ENCODE measurements at regions not wholly inside any gene's neighbourhood (a gene's known extent, or its start where the extent isn't known, plus 50 kb on each side); places are given as distances from the start of the nearest gene placed in this dataset.
A peak's percentile ranks its signal among the peaks of the same experiment; 100 is the strongest.

DNA sequence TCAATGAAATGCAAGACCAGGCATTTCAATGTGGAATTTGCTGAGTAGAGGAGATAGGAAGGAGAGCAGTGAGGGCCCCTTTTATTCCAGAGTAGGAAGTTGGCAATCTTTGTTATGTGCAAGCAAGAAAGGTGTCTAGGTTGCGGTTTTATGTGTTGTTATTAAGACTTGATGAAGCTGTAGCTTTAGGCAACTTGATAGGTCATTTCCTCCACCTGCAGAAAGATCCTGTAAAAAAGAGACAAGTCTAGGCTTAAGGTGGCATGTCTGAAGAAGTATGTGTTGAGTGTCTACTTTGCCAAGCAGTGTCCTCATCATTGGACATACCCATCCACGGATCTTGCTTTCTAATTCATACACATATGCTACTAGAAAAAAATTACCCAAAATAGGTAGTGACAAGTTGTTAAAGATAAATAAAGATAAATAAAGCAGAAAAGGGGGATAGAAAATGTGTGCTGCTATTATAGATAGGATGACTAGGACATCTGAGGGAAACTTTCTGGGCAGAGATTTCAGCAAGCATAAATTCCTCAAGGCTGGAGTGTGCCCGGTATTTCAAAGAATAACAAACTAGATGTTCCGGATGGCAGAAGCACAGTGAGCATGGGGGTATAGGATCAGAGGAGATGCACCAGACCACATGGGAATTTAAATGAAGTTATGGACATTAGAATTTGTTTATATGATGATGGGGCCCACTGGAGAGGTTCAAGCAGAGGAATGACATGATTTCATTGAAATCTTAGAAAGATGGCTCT lies 335.0 kb downstream of the TGFB2 start:
- DNase-seq (ENCODE audit: low spot score): no peak

- no peak for DNase-seq (ENCODE audit: low spot score)
Observed at GRCh38 chr1:218683242-218683641, 338.1 kb downstream of the TGFB2 start.

DNA sequence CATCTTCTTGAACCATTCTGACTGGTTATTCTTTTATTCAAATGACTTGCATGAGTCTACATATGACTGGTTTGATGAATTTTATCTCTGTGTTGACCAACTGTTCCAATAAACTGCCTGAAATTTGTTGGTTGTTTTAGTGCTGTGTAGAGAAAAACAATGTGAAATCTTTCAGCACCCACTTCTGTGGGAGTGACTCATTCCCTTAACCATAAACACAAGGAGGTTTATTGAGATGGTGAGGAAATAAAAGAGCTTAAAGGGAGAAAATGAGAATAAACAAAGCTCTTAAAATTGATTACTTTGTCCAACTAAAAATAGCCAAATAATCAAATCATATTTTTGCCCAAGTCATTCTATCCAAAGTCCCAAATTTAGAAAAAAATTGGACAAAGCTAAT lies 341.1 kb downstream of the TGFB2 start:
- no peak for DNase-seq (ENCODE audit: low spot score)

- no peak for DNase-seq (ENCODE audit: low spot score)
Observed at GRCh38 chr1:218686761-218687160, 341.6 kb downstream of the TGFB2 start.

DNA sequence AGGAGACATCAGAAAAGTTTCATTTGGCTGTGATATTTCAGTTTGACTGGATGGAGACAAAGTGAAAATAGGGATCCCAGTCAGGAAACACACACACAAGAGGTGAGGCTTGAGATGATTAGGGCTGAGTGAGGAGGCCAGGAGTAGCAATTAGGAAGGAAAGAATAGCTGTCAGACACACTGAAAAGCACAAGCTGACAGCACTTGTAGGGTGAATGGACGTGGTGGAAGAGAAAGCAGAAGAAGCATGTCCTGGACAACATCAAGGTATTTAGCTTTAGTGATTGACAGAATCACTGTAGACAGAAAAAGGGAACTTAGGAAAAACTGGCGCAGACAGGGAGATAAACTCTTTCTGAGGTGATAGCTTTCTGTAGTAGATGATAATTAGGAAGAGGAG lies 347.7 kb downstream of the TGFB2 start:
- no peak for DNase-seq (ENCODE audit: low spot score)

- DNase-seq (ENCODE audit: low spot score): no peak
Observed at GRCh38 chr1:218693599-218693998, 348.5 kb downstream of the TGFB2 start.

DNA sequence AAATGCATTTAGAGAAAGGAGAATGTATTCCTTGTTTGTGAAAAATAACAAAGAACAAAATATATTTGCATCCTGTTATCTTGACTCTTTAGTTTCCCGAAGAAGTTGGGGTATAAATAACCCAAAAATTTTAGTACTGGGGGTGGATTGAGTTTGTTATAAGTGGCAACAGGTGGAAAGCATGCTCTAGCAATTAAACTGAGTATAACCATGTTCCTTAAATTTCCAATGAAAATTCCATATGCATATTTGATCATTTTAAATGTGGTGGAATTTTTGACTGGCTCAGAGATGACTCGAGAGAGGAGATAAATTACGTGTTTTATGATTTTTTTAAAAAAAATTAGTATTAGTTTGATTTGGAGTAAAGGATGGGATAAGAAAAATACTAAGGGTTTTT lies 348.9 kb downstream of the TGFB2 start:
- DNase-seq (ENCODE audit: low spot score): no peak

- DNase-seq (ENCODE audit: low spot score): no peak
Observed at GRCh38 chr1:218694636-218695035, 349.5 kb downstream of the TGFB2 start.

DNA sequence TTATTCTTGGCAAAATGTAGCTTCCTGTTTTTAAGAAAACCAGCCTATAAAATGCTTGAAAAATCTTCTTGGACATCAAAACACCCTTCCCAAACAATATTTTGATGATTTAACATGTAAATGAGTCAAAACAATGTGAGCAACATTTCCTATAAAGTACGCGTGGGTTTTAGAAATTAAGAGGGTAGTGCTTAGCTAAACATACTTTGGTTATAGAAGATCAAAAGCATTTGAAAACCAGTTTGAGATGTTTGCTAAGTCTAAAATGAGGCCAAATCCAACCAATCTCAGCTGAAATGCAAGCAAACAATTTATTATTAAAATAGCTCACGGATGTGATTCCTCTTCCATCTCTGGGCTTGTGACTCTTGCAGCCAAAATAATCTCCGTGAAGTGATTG lies 350.4 kb downstream of the TGFB2 start:
- no peak for DNase-seq (ENCODE audit: low spot score)

- no peak for DNase-seq (ENCODE audit: low spot score)
Observed at GRCh38 chr1:218698141-218698540, 353.0 kb downstream of the TGFB2 start.

DNA sequence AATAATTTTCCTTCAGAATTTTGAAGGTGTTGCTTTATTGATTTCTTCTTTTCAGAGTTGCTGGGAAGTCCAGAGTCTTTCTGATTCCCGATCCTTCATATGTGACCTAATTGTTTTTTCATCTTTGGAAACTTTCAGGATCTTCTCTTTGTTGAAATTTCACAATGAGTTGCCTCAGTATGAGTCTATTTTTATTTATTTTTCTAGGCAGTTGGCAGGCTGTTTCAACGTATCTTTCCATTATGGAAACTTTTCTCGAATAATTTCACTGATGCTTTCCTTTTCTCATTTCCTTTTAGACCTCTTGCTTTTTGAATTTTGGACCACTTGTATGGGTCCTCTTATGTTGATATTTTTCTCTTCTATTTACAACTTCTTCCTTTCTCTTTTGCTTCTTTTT lies 354.3 kb downstream of the TGFB2 start:
- no peak for DNase-seq (ENCODE audit: low spot score)

DNA sequence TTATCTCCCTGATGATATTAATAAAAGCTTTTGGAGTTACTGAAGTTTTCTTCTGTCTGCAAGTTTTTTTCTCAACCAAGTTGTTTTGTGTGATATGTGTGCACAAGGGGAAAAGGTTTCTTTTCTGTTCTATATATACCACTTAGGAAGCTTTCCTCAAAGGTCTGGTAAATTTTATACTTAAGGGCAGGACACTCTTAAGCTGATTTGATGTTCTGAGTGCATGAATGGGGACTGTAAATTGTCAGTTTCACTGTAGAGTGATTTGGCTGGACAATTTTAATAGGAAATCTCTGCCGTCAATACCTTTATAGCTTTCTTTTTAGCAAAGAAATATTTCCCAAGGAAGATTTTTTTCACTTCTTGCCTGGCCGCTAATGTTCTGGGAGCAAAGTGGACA lies 354.7 kb downstream of the TGFB2 start:
- no peak for DNase-seq (ENCODE audit: low spot score)

DNA sequence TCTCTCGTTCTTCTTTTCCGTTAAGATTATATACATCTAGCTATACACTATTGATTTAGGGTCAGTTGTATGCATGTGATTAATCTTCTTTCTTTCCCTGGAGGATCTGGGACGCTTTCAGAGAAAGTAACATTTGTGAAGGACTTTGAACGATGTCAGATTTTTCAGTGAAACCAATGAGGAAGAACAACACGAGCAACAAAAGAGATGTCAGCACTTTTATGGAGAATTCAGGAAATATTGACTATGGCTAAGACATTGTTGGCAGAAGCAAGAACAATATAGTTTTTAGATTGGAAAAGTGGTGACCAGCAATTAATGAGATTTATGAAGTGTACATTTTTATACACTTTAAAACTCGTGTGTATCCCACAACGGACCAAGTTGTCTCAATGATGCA lies 355.5 kb downstream of the TGFB2 start:
- no peak for DNase-seq (ENCODE audit: low spot score)

DNA sequence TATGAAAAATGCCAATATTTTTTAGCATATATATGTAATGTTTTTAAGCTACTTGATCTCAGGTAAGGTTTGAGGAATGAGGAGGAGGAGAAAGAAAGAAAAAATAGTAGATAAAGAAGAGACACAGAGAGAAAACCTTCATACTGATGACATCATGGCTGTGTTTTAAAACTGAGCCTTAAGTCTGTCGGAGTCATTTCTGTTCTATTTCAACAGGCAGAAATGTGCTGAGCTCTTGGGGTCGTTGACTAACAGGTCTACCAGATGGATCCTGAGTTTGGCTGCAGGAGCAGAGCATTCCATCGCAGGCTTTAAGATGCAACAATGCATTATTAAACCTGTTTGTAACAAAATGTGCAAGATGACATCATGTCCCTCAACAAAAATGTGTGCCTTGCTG lies 356.0 kb downstream of the TGFB2 start:
- DNase-seq (ENCODE audit: low spot score): no peak

DNA sequence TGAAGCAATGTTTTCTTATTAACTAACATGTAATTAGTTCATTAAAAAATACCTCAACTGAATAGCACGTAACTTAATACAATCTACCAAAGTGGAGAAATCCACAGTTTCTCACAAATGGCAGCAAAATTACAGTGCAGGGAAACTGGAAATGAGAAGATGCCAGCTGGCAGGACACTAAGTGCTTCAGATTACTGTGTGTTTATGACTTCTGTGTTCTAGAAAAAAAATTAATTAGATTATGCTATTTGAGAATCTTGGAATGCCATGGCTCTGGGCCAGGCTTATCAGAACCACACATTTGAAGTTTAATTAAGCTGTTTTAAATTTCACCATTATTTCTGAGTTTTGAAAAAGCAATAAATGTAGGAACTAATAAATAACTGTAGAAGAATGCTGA lies 357.6 kb downstream of the TGFB2 start:
- no peak for DNase-seq (ENCODE audit: low spot score)

DNA sequence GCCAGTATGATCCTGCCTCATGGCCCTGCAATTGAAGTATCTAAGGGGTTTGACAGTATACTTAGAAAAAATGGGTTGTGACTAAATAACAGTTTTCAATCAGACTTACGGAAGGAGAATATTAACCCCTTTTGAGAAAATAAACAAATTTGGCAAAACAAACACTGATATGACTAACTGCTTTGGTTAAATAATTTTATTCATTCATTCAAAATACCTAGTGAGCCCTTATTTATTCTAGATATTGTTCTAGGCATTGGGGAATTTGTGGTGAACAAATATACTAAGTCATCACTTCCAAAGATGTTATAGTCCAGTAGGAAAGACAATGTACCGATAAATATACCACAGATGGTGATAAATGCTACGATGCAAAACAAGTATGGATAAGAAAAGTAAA lies 358.7 kb downstream of the TGFB2 start:
- no peak for DNase-seq (ENCODE audit: low spot score)

GRCh38 chr1:218705391-218705790 lies 360.3 kb downstream of the TGFB2 start:
- DNase-seq (ENCODE audit: low spot score): peak; percentile 33

GRCh38 chr1:218705911-218706893 lies 361.1 kb downstream of the TGFB2 start:
- peak; percentile 99 for DNase-seq (ENCODE audit: low spot score)

DNA sequence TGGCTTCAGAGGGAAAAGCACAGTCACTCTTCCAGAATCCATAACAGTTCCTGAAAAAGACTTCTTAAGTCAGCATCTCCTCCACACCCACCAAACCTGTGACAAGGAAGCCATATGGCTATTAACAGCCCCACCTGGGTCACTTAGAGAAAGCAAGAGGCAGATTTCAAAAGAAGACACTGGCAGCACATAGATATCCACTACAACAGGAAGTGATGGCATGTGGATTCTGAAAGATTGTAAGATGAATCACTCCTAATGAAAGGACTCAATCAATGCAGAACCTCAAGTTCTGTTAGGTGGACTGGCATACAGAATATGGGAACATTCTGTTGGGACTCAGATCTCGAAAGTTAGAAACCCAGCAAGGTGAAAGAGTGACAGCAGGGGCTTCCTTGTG lies 365.9 kb downstream of the TGFB2 start:
- peak; percentile 30 for DNase-seq (ENCODE audit: low spot score)

- DNase-seq (ENCODE audit: low spot score): peak; percentile 85
Observed at GRCh38 chr1:218711884-218712674, 366.9 kb downstream of the TGFB2 start.

DNA sequence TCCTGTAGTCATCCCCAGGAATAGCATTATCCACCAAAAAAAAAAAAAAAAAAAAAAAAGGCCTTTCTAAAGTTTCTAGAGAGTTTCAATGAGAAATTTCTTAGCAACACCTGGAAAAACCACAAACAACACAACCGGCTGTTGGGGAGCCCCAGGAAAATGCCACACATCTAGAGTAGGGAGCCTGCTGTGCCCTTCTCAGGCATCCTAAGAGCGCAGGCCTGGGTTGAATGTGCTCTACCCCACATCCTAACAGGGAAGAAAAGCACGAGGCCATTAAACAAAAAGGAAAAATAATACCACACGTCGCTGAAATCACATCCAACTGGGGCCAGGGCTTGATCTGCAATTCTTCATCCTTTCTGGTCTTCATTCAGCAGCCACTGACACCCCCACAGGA lies 367.5 kb downstream of the TGFB2 start:
- no peak for DNase-seq (ENCODE audit: low spot score)

DNA sequence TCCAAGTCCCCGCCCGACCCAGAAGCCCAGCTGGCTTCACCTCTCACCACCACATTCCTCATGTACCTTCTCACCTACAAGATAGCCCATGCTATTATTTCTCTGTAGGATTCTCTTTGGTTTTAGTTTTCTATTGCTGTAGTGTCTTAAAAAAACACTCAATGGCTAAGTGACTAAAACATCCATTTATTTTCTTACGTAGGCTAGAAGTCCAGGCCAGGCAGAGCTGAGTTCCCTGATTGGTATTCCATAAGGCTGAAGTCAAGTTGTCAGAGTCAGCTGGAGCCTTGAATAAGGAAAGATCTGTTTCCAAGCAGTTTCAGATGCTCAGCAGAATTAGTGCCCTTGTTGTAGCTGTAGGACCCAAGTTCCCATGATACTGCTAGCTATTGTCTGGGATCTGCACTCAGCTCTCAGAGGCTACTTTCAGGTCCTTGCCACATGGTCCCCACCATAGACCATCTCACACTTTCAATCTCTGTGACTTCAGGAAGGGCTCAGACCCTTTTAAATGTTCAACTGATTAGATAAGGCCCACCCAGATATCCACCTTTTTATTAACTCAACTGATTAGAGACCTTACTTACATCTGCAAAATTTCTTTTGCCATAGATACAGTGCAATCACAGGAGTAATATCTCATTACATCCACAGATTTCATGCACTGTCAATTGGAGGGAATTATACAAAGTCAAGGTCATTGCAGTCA lies 371.0 kb downstream of the TGFB2 start:
- DNase-seq (ENCODE audit: low spot score): no peak

Measured in SW480 (cell line).